IgD-negative memory B cell (primary cell): ENCODE measurements at regions not wholly inside any gene's neighbourhood (a gene's known extent, or its start where the extent isn't known, plus 50 kb on each side); places are given as distances from the start of the nearest gene placed in this dataset.
A peak's percentile ranks its signal among the peaks of the same experiment; 100 is the strongest.

Experiments used
- H3K27ac Mint-ChIP-seq, 3 donors: one replicate each; pipeline ENCODE4 v1.8.0; 2020 to 2022; ENCODE audit warnings: mild to moderate bottlenecking in 3 of 3, mixed read lengths in 3 of 3, moderate library complexity in 1 of 3
- H3K27me3 Mint-ChIP-seq: one replicate; pipeline ENCODE4 v1.8.0; 2021; ENCODE audit warnings: mixed read lengths
- H3K36me3 Mint-ChIP-seq: one replicate; pipeline ENCODE4 v1.8.0; 2020; ENCODE audit warnings: mild to moderate bottlenecking, mixed read lengths
- H3K4me1 Mint-ChIP-seq, 3 donors: one replicate each; pipeline ENCODE4 v1.8.0; 2020 to 2022; ENCODE audit warnings: mixed read lengths in 3 of 3, mild to moderate bottlenecking in 1 of 3
- H3K4me3 Mint-ChIP-seq, 4 donors: one replicate each; pipeline ENCODE4 v1.8.0; 2020 to 2022; ENCODE audit warnings: mild to moderate bottlenecking in 4 of 4, mixed read lengths in 4 of 4, moderate library complexity in 3 of 4
- H3K9me3 Mint-ChIP-seq, 3 donors: one replicate each; pipeline ENCODE4 v1.8.0; 2020 to 2021; ENCODE audit warnings: mixed read lengths in 3 of 3, mild to moderate bottlenecking in 1 of 3

DNA sequence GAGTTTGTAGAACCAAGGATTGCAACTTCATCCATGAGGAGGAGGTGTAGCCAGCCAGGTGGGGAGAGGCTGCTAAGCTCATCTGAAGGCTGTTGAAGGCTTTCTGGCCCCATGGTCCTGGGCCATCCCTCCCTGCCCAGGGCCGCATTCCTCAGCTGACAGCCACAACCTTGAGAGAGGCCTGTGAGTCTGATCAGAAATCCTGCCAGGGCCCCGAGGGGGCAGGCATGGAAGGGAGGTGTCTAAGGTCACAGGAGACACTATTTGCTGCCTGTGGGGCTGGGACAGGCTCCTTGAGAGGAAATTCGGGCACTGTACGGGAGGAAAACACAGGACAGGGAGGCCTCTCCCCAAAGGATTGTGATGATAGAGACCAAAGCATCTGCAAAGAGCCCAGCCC, 88.1 kb upstream of the IGLL5 start:
- Mint-ChIP-seq H3K36me3 (peaks cover 2% of the 10 kb centered on the region), H3K4me1 (peaks cover 0 to 7% (median 5%) of the 10 kb centered on the region in 3 donors), H3K9me3 (no peaks in the 10 kb centered on the region)

DNA sequence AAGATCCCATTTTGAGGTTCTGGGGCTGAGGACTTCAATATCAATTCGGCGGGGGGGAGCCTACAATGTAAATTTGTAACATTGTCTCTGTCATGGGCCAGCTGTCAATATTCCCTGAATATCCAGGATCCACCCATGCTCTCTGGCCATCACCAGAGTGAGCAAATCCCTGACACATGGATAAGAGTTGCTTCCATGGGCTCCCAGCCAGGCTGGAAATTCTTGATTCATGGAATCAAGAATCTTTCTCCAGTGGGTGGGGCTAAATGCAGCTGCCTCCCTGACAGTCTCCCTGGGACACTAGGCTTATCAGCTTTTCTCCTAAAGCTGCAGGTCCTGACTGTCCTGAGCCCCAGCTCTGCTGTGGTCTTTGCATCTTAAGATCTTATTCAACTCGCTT, 86.9 kb upstream of the IGLL5 start:
- Mint-ChIP-seq H3K4me3 (no peak overlapping the region), H3K27me3 (peaks cover 18% of the 10 kb centered on the region), H3K4me1 (peaks cover 0 to 7% (median 5%) of the 10 kb centered on the region in 3 donors), H3K36me3 (peaks cover 2% of the 10 kb centered on the region), H3K9me3 (no peaks in the 10 kb centered on the region), H3K27ac (no peak overlapping the region)

More for the DNA sequence above, 88.1 kb upstream of the IGLL5 start:
- Mint-ChIP-seq H3K4me3 (no peak overlapping the region), H3K27ac (no peak overlapping the region), H3K27me3 (peaks cover 15% of the 10 kb centered on the region)

DNA sequence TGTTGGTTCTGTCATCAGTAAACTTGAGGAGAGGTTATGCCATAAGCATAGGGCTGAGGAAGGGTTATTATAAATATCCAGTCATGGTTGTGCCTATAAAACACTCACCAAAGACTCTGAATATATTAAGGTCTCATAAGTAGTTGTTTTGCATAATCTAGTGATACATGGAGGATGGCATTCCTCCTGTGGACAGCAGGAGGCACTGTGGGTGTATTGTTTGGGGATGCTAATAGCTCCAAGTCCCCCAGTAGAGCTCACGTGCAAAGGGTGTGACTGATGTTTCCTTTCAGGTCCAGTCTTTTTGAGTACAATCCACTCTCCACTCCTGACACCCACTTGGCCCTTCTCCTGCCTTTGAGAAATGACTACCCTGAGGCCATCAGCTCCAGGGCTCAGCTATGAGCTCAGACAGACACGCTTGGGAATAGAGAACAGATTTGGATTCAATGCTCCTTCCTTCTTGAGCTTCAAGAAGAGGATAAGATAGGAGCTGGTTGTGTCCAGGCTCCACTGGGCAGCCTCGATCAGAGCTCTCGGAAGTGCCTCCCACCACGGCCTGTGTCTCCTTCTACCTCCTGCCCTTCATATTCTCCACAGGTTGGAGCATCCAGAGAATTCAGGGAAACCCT, 85.2 kb upstream of the IGLL5 start:
- no peak overlapping the region for H3K27ac Mint-ChIP-seq
- no peaks in the 10 kb centered on the region for H3K9me3 Mint-ChIP-seq
- H3K4me3 Mint-ChIP-seq, result no peak overlapping the region
- H3K27me3 Mint-ChIP-seq, result peaks cover 29% of the 10 kb centered on the region
- H3K36me3 Mint-ChIP-seq, result peaks cover 2% of the 10 kb centered on the region
- peaks cover 0 to 7% (median 5%) of the 10 kb centered on the region in 3 donors for H3K4me1 Mint-ChIP-seq

DNA sequence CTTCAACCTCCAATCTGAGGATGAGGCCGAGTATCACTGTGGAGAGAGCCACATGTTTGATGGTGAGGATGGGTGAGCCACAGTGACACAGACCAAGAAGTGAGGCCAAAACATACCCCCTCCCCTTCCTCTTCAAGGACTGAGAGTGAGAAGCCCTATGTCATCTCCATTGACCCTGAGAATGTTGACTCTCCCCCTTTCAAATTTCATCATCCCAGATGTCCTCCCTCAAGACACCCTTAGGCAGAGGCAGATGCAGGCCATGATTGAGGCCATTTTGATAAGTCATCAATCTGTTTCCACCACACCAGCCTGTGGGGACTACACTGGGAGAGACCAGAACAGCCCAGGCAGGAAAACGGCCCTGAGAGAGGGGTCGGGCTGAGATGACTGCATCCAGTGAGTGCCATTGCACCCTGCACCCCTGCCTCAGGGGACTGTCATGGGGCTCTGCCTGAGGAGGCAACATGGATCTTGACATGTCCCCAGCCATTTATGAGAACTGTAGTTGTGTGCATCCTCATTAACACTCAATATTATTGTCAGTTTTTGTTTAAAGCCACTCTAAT, 84.2 kb upstream of the IGLL5 start:
- H3K9me3 Mint-ChIP-seq, result no peaks in the 10 kb centered on the region
- peaks cover 0 to 2% (median 0%) of the 10 kb centered on the region in 3 donors for H3K4me1 Mint-ChIP-seq
- no peak overlapping the region for H3K27ac Mint-ChIP-seq
- peaks cover 30% of the 10 kb centered on the region for H3K27me3 Mint-ChIP-seq
- peaks cover 2% of the 10 kb centered on the region for H3K36me3 Mint-ChIP-seq
- H3K4me3 Mint-ChIP-seq, result no peak overlapping the region

DNA sequence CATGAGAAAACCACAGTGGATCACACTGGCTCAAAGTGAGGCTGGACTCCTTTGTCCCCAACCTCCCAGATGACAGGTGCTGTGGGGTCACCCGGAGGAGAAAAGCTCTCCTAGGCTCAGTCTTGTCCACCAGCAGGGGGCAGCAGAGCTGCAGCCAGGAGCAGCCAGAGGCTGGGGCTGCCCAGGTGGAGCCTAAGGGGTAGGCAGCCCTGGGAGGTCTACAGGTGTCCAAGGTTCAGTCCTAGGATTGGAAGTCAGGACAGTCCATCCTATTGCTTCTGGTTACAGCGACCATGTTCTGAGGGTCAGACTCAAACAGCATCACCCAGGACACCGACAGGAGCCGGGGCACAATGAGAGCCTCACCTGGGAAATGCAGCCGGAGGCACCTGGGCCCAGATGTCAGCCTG, 77.6 kb upstream of the IGLL5 start:
- Mint-ChIP-seq H3K4me1 (peaks cover 12 to 19% (median 13%) of the 10 kb centered on the region in 3 donors), H3K27ac (peak overlapping the region in 1 of 3 donors; percentile 45), H3K4me3 (no peak overlapping the region), H3K36me3 (no peaks in the 10 kb centered on the region), H3K27me3 (peaks cover 15% of the 10 kb centered on the region), H3K9me3 (no peaks in the 10 kb centered on the region)

DNA sequence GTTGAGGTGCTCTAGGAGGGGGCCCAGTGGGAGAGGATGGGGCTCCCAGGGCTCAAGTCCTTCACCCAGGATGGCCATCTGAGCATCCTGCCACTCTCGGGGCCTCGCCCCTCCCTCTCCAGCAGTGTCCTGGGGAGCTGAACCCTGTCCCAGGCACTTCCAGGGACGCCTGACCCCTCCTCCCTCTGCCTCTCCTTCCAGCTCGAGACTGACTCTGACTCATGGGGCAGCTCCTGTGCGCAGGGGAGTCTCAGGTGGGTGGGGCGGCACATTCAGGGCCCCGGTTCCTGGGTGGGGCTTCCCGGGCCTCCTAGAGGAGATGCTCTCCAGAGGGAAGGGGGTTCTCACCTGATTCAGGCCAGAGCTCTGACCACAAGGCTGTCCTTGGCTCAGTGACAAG, 77.1 kb upstream of the IGLL5 start:
- Mint-ChIP-seq H3K36me3 (no peaks in the 10 kb centered on the region), H3K9me3 (no peaks in the 10 kb centered on the region), H3K4me3 (peak overlapping the region in 1 of 4 donors; percentile 71), H3K27me3 (peaks cover 13% of the 10 kb centered on the region), H3K27ac (no peak overlapping the region), H3K4me1 (peaks cover 12 to 19% (median 13%) of the 10 kb centered on the region in 3 donors)

DNA sequence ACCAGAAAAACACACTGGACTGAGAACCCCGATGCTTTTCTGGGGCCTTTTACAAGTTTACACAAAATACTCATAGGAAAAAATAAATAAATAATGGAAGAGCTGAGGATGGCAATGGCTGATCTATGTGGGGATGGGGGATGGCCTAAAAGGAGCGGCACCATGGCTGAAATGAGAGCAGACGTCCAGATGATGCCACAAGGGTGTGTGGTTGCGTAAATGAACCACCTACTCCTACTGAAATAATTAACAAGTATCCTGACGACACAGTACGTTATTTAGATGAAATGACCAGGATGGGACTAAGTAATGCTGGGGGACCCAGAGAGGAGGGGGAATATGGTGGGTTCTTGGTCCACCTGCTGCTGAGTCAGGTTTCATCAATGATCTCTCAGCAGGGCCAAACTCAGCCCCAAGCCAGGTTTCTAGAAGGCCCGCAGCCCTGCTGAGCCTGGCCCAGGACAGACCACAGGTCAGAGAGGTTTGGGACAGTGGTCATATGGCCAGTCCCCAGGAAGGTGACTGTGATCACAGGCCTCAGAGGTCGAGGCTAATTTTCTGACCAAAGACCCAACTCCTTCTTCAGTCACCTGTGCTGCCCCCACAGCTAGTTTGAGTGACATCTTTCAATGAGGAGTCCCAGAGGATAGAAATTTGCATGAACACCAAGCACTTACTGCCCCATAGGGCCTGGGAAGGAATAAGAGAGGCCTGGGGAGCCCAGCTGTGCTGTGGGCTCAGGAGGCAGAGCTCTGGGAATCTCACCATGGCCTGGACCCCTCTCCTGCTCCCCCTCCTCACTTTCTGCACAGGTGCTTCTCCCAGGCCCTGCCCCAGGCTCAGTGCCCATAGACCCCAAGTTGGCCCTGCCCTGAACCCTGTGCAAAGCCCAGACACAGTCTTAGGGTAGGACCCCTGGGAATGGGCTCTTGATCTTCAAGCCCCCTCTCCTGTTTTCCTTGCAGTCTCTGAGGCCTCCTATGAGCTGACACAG, 76.3 kb upstream of the IGLL5 start:
- Mint-ChIP-seq H3K4me3 (peak overlapping the region in 2 of 4 donors; percentile 61 to 71), H3K27me3 (peaks cover 13% of the 10 kb centered on the region), H3K27ac (peak overlapping the region in 1 of 3 donors; percentile 50), H3K36me3 (no peaks in the 10 kb centered on the region), H3K9me3 (no peaks in the 10 kb centered on the region), H3K4me1 (peaks cover 12 to 19% (median 15%) of the 10 kb centered on the region in 3 donors)

DNA sequence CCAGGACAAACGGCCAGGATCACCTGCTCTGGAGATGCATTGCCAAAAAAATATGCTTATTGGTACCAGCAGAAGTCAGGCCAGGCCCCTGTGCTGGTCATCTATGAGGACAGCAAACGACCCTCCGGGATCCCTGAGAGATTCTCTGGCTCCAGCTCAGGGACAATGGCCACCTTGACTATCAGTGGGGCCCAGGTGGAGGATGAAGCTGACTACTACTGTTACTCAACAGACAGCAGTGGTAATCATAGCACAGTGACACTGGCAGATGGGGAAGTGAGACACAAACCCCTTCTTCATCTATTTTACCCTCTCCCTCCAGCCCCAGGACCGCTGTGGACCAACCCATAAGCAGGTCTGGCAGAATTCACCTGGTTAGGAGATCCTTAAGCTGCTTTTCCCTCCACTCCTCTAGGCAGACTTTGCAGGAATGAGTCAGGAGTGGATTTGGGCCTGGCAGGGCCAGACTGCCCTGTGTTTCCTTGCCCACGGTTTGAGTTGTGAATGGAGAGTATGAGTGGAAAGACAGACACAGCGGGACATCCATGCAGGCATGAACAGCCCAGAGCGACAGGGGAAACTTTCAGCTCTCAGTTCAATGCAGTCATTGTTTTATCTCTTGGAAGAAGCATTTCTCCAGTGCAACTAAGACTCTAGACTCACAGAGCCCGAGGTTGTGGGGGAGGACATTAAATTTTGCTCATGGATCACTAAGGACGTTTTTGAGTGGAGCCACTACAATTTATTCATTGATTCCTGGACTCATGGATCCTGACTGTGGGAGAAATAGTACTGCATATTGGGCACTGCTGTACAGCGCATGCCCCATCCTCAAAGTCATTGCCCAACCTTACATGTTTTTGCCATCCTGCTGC, 75.3 kb upstream of the IGLL5 start:
- Mint-ChIP-seq H3K36me3 (peaks cover under 1% of the 10 kb centered on the region), H3K4me1 (peaks cover 12 to 19% (median 15%) of the 10 kb centered on the region in 3 donors), H3K4me3 (peak overlapping the region in 2 of 4 donors; percentile 61 to 71), H3K27me3 (peaks cover 6% of the 10 kb centered on the region), H3K27ac (peak overlapping the region in 1 of 3 donors; percentile 50), H3K9me3 (no peaks in the 10 kb centered on the region)

DNA sequence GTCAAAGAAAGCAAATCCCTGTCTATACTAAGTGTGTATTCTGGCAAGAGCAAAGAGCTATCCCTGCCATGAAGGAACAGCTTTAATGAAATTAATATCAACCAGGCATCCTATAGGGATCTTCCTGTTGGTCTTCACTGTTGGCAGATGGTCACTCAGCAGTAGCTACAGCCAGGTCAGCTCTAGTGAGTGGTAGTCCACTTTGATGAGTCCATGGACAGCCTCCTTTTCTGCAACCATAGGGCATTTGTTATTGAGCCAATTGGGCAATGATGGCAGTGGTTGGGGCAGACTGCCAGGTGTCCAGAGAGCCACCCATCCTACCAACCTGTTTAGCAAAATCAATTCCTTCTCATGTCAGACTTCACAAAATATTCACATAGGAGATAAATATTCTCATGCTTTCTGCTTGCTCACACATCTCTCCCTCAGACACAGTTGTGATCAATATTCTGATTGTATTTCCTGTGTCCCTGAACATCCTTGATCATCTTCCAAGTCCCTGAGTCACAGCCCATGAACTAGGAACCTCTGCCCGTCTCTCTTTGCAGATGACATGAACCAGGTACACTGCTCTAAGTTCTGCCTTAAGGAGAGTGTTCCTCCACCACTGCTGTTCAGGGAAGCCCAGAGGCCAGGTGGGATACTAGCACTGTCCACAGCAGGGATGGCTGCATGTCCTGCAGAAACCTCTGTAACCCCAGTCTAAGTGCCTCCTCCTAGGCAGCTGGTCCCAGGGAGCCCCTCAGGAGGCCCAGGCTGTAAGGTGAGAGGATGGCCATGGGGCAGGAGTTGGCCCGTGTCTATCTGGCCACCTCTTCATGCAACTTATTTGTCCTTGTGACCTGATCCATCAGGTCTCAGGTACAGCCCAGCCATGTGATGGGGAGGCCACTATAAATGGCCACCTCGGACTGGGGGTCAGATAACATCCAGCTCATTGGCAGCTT, 74.2 kb upstream of the IGLL5 start:
- peaks cover 19 to 20% (median 20%) of the 10 kb centered on the region in 3 donors for H3K4me1 Mint-ChIP-seq
- H3K27me3 Mint-ChIP-seq, result peaks cover 2% of the 10 kb centered on the region
- H3K27ac Mint-ChIP-seq, result no peak overlapping the region
- no peaks in the 10 kb centered on the region for H3K9me3 Mint-ChIP-seq
- no peak overlapping the region for H3K4me3 Mint-ChIP-seq
- H3K36me3 Mint-ChIP-seq, result peaks cover 1% of the 10 kb centered on the region

DNA sequence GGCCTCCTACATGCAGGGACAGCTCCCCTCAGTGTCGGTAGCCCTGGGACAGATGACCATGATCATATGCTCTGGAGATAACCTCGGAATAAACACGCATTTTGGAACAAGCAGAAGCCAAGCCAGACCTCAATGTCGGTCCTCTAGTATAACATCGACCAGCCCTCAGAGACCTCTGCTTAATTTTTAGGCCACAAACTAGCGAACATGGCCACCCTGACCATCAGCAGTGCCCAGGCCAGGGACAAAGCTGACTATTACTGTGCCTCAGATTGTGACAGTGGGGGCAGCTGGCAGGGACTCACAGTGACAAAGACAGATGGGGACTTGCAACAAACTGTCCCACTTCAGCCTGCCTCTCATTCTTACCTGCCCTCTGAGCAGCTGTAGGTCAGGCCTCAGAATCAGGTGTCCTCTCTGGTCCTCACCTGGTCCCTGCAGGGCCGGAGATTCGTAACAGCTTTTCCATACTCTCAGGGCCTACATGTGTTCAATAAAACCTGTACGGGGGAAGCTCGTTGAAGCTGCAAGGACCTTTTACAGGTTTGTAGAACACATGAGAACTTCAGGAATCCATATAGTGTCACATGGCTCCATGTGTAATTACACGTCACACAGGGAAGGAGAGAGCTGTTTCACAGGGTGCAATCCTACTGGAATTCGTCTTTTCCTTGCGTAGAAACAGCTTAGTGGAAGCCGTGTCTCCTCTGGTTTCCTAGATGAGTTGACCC, 72.8 kb upstream of the IGLL5 start:
- Mint-ChIP-seq H3K27me3 (peaks cover 2% of the 10 kb centered on the region), H3K27ac (peak overlapping the region in 1 of 3 donors; percentile 90), H3K36me3 (peaks cover 1% of the 10 kb centered on the region), H3K9me3 (no peaks in the 10 kb centered on the region), H3K4me3 (no peak overlapping the region), H3K4me1 (peaks cover 25 to 33% (median 32%) of the 10 kb centered on the region in 3 donors)

DNA sequence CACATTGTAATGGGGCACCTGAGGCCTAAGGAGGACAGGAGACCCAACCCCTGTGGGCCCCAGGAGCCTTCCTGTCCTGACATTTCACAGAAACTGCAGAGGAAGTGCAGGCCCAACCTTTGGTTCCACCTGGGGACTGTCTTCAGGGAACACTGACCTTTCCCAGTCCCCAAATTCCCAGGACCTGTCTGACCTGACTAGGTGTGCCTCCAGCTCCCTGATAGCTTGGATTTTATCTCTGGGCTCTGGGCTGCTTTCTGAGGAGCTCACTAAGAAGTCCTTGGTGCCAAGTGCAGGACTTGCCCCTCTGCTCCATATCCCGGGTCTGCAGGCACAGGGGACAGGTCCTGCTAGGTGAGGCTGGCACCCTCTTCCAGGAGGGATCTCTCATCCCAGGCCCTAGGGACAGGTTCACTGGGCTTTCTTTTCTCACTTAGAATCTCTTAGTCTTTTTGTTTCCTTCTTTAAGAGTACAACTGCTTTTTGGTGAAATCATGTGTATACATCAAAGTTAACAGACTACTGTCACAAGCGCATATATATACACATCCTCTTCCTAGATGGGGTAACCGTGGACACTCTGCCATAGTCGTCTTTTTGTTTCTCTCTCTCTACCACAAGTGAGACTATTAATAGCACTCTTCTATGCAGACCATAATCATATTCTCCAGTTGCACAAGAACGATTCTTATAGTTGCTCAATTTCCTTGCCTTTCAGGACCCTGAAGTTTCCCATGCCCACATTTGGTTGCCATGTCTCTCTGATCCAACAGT, 72.0 kb upstream of the IGLL5 start:
- Mint-ChIP-seq H3K9me3 (no peaks in the 10 kb centered on the region), H3K36me3 (peaks cover 1% of the 10 kb centered on the region), H3K27me3 (peaks cover 2% of the 10 kb centered on the region), H3K27ac (no peak overlapping the region), H3K4me1 (peaks cover 30 to 40% (median 40%) of the 10 kb centered on the region in 3 donors), H3K4me3 (no peak overlapping the region)

DNA sequence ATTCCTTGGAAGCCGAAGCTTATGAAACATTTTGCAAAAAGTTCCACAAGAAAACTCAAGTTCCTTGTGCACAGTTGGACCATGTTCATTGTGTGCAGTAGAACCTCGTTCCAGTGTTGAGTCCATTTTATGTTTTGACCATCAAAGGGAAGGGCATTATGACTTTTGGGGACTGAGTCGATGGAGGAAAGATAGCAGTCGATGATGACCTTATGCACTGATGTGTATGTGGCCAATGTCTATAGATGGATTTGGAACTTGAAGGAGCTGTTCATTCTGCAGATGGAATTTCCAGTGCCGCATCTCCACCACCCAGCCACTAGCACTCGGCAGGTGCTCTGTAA, 71.5 kb upstream of the IGLL5 start:
- Mint-ChIP-seq H3K4me1 (peaks cover 33 to 44% (median 40%) of the 10 kb centered on the region in 3 donors), H3K4me3 (no peak overlapping the region)

More for the DNA sequence above, 71.5 kb upstream of the IGLL5 start:
- H3K9me3 Mint-ChIP-seq, result no peaks in the 10 kb centered on the region
- H3K27me3 Mint-ChIP-seq, result peaks cover 2% of the 10 kb centered on the region
- peaks cover 1% of the 10 kb centered on the region for H3K36me3 Mint-ChIP-seq
- H3K27ac Mint-ChIP-seq, result no peak overlapping the region
